RWPE2 (cell line): ENCODE measurements at regions not wholly inside any gene's neighbourhood (a gene's known extent, or its start where the extent isn't known, plus 50 kb on each side); places are given as distances from the start of the nearest gene placed in this dataset.

Source experiments
- ATAC-seq: fragments of 200-7000 bp; cut with Tn5 transposase; 3 replicates; pipeline ENCODE4 v1.9.1; 2021; ENCODE audit warnings: low read depth
- DNase-seq: peaks from one replicate; pipeline ENCODE4 v3.0.0-alpha.2; 2020; ENCODE audit warnings: low spot score
- H3K27ac ChIP-seq: fragments of 450-650 bp; 2 replicates; pipeline ENCODE4 v1.5.1; 2017; ENCODE audit warnings: mild to moderate bottlenecking; ENCODE audit not compliant: poor library complexity, severe bottlenecking
- H3K27me3 ChIP-seq: fragments of 250-450 bp; sonication (Bioruptor Pico); 2 replicates; pipeline ENCODE4 v1.5.1; 2021; ENCODE audit warnings: mild to moderate bottlenecking, moderate library complexity; ENCODE audit not compliant: insufficient read depth, poor library complexity, severe bottlenecking
- H3K36me3 ChIP-seq: fragments of 250-450 bp; sonication (Bioruptor Pico); 2 replicates; pipeline ENCODE4 v1.5.1; 2020; ENCODE audit warnings: low read depth, mild to moderate bottlenecking, moderate library complexity
- H3K4me1 ChIP-seq: fragments of 250-450 bp; sonication (Bioruptor Pico); 2 replicates; pipeline ENCODE4 v1.5.1; 2021; ENCODE audit warnings: mild to moderate bottlenecking, moderate library complexity; ENCODE audit not compliant: insufficient read depth, poor library complexity, severe bottlenecking
- H3K4me3 ChIP-seq: fragments of 250-450 bp; sonication (Bioruptor Pico); 2 replicates; pipeline ENCODE4 v1.5.1; 2021; ENCODE audit warnings: mild to moderate bottlenecking, moderate library complexity; ENCODE audit not compliant: severe bottlenecking
- H3K9me3 ChIP-seq: fragments of 250-450 bp; sonication (Bioruptor Pico); 2 replicates; pipeline ENCODE4 v1.5.1; 2021; ENCODE audit warnings: mild to moderate bottlenecking, moderate library complexity; ENCODE audit not compliant: severe bottlenecking
- TF ChIP-seq, protein P1 (sequence below): fragments of 450-650 bp; IDR thresholded peaks from one replicate; pipeline ENCODE4 v1.5.1; 2017; ENCODE audit warnings: mild to moderate bottlenecking, moderate library complexity; ENCODE audit not compliant: poor library complexity, severe bottlenecking

DNA sequence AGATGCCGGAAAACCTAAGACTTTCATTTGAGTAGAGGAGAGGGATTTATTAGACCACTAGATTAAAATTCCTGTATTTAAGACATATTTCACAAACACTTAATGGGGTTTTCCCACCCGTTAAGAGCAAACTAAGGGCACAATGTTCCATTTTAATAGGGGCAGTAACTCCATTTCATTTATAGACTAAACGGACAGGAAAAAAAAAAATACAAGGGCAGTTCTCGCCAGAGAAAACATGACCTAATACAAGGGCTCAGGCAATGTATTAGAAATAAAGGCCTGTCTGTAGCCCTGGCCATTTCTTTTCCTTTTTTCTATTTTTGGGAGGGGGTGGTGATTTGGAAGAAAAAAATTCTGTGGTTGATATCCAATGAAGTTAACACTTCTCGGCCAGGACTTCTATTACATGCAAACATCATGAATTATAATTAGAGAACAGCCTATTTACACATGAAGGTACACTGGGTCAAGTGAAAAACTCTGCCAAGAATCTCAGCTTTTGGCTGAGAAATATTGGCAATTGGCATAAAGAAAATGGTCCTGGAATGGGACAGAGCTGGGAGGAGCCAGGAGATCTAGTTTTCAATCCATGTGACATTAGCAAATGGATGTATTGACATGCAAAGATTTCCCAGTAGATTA is 641.1 kb upstream of the TBX3 start:
- Histone ChIP-seq H3K36me3 (no peaks in the 10 kb centered on the region), H3K4me1 (peaks cover 34% of the 10 kb centered on the region), H3K9me3 (no peaks in the 10 kb centered on the region), H3K27me3 (no peaks in the 10 kb centered on the region), H3K4me3 (no peak overlapping the region), H3K27ac (peak overlapping the region; percentile 93)
- TF ChIP-seq, protein P1, sequence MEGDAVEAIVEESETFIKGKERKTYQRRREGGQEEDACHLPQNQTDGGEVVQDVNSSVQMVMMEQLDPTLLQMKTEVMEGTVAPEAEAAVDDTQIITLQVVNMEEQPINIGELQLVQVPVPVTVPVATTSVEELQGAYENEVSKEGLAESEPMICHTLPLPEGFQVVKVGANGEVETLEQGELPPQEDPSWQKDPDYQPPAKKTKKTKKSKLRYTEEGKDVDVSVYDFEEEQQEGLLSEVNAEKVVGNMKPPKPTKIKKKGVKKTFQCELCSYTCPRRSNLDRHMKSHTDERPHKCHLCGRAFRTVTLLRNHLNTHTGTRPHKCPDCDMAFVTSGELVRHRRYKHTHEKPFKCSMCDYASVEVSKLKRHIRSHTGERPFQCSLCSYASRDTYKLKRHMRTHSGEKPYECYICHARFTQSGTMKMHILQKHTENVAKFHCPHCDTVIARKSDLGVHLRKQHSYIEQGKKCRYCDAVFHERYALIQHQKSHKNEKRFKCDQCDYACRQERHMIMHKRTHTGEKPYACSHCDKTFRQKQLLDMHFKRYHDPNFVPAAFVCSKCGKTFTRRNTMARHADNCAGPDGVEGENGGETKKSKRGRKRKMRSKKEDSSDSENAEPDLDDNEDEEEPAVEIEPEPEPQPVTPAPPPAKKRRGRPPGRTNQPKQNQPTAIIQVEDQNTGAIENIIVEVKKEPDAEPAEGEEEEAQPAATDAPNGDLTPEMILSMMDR, result no peak
- ATAC-seq (no peak), DNase-seq (no peak)

DNA sequence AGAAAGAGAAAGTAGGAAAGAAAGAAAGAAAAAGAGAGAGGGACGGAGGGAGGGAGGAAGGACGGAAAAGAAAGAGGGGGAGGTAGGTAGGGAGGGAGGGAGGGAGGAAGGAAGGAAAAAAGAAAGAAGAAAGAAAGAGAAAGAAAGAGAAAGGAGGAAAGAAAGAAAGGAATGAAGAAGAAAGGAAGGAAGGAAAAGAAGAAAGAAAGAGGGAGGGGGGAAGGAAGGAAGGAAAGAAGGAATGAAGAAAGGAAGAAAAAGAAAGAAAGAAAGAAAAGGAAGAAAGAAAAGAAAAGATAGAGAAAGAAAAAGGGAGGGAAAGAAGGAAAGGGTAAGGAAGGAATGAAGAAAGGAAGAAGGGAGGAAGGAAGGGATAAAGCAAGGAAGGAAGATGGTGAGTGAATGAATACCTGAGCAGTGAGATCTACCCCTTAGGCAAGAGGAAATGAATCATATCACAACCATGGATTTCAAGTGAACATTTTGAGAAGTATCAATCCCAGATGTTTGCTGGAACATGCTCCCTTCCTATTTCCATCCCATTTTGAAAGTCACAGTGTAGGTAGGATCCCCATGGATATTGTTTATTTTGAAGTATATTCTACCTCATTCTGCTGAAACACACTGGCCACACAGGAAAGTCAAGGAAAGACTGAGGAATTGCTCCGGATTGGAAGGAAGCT is 639.4 kb upstream of the TBX3 start:
- TF ChIP-seq, protein P1, result no peak
- DNase-seq, result no peak
- peak; percentile 77 for ATAC-seq

DNA sequence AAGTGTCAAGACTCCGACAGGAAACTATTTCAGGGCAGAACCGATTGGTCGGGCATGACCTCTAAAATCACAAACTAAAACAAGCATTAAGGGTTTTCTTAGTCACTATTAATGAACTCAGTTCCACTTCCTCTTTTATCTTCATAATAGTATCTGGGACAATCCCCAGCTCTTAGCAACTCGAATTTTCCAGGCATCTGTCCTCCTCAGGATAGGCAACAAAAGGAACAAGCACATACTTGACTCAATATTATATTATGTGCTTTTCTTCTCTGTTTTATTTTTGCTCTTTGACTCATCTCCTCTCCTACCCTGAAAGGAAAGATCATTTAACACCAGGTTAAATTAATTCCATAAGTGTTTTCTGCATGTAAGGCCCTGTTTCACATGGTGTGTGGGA is 638.3 kb upstream of the TBX3 start:
- DNase-seq, result no peak
- Histone ChIP-seq H3K4me1 (peaks cover 34% of the 10 kb centered on the region), H3K9me3 (no peaks in the 10 kb centered on the region), H3K27ac (peak overlapping the region; percentile 93), H3K27me3 (no peaks in the 10 kb centered on the region), H3K36me3 (no peaks in the 10 kb centered on the region), H3K4me3 (no peak overlapping the region)
- TF ChIP-seq, protein P1, result no peak
- peak; percentile 90 for ATAC-seq

More for the DNA sequence above, 639.4 kb upstream of the TBX3 start:
- peaks cover 34% of the 10 kb centered on the region for H3K4me1 ChIP-seq
- H3K27ac ChIP-seq, result peak overlapping the region; percentile 93
- H3K4me3 ChIP-seq, result no peak overlapping the region
- H3K36me3 ChIP-seq, result no peaks in the 10 kb centered on the region
- H3K9me3 ChIP-seq, result no peaks in the 10 kb centered on the region
- H3K27me3 ChIP-seq, result no peaks in the 10 kb centered on the region

DNA sequence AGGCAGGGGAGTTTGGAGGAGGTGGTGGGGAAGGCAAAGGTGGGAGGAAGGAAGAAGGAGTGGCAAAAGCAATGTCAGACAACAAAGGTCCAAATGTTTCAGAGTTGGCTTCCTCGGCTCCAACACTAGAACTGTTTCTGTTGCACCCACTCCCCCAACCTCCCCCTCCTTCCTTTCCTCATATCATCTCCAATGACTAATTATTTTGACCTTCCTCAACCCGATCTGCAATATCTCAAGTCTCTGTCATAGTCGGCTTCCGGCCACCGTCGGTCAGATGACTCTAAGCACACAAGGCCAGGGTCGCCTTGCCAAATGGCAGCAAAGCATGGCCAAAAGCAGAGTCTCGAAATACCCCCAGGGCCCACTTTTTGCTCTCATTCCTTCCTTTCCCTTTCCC is 637.0 kb upstream of the TBX3 start:
- Histone ChIP-seq H3K27ac (peak overlapping the region; percentile 93), H3K4me1 (peaks cover 34% of the 10 kb centered on the region), H3K9me3 (no peaks in the 10 kb centered on the region), H3K27me3 (no peaks in the 10 kb centered on the region), H3K4me3 (no peak overlapping the region), H3K36me3 (no peaks in the 10 kb centered on the region)
- TF ChIP-seq, protein P1, result no peak
- DNase-seq (no peak), ATAC-seq (no peak)

DNA sequence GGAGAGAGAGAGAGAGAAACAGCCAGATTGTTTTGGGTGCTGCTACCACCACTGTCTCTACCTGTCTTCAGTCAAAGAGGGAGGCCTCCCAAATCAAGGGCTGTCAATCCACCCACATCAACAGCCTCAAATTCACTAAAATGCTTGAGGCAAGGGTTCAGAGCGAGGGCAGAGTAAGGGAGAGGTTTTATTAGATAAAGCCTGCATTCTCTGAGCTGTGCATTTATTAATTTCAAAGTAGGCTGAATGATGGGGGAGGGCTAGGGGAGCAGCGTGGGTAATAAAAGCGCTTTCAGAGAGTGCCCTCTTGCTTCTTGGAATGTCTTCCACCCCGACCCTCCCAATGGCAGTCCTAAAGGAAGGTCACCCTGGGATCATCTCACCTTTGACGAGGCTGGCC is 636.5 kb upstream of the TBX3 start:
- ATAC-seq, result no peak
- Histone ChIP-seq H3K9me3 (no peaks in the 10 kb centered on the region), H3K36me3 (no peaks in the 10 kb centered on the region), H3K4me1 (peaks cover 31% of the 10 kb centered on the region), H3K27me3 (no peaks in the 10 kb centered on the region), H3K4me3 (no peak overlapping the region), H3K27ac (peak overlapping the region; percentile 93)
- TF ChIP-seq, protein P1, result no peak
- DNase-seq, result no peak
